Upper lobe of left lung (tissue), 4 donors: ENCODE measurements at regions not wholly inside any gene's neighbourhood (a gene's known extent, or its start where the extent isn't known, plus 50 kb on each side); places are given as distances from the start of the nearest gene placed in this dataset.

Source experiments
- POLR2A ChIP-seq, 4 donors: fragments of 450-650 bp; IDR thresholded peaks; one replicate each; pipeline ENCODE4 v1.5.1; 2016 to 2017; ENCODE audit warnings: antibody characterized with exemption in 4 of 4, mild to moderate bottlenecking in 2 of 4
- POLR2AphosphoS5 ChIP-seq, 2 donors: sonication (generic); formaldehyde crosslinking; IDR thresholded peaks; one replicate each; pipeline ENCODE4 v1.5.1; 2017; ENCODE audit warnings: antibody characterized with exemption in 2 of 2
- TF ChIP-seq, protein P1 (sequence below), 6 experiments: fragments of 450-650 bp in 4 of 6; fragments of 200-600 bp in 2 of 6; sonication (generic) in 2 of 6; IDR thresholded peaks; one replicate each; pipeline ENCODE4 v1.5.1; 2016 to 2019; ENCODE audit warnings: antibody characterized with exemption in 6 of 6

DNA sequence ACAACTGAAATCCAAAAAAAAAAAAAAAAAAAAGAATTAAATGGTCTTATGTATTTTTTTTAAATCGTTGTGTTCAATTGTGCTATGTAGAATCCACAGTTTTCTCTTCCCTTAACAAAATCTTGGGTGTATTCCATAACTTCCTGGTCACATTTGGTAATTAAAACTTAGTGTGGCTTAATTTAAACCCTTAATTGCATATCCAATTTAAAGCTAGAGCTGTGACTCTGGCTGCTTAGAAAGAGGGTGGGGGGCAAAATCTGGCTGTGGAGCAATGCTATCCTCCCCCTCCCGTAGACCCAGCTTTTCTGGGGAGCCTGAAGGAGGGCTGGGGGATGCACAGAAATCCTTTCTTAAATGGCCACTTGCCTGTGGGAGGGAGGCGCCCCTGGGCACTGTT is 695.1 kb downstream of the INHBA start:
- TF ChIP-seq, protein P1, sequence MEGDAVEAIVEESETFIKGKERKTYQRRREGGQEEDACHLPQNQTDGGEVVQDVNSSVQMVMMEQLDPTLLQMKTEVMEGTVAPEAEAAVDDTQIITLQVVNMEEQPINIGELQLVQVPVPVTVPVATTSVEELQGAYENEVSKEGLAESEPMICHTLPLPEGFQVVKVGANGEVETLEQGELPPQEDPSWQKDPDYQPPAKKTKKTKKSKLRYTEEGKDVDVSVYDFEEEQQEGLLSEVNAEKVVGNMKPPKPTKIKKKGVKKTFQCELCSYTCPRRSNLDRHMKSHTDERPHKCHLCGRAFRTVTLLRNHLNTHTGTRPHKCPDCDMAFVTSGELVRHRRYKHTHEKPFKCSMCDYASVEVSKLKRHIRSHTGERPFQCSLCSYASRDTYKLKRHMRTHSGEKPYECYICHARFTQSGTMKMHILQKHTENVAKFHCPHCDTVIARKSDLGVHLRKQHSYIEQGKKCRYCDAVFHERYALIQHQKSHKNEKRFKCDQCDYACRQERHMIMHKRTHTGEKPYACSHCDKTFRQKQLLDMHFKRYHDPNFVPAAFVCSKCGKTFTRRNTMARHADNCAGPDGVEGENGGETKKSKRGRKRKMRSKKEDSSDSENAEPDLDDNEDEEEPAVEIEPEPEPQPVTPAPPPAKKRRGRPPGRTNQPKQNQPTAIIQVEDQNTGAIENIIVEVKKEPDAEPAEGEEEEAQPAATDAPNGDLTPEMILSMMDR (IDR thresholded peaks at IDR 0.05) = no peak
- TF ChIP-seq POLR2AphosphoS5 (IDR thresholded peaks at IDR 0.05) (no peak), POLR2A (IDR thresholded peaks at IDR 0.05) (no peak)
